Neural crest cell (in vitro differentiated cells): ENCODE measurements at regions not wholly inside any gene's neighbourhood (a gene's known extent, or its start where the extent isn't known, plus 50 kb on each side); places are given as distances from the start of the nearest gene placed in this dataset.

Source experiments
- DNase-seq: peaks from one replicate; pipeline ENCODE4 v3.0.0; 2021; ENCODE audit warnings: low read depth, mixed read lengths, low spot score
- H3K27ac Mint-ChIP-seq: one replicate; pipeline ENCODE4 v1.8.0; 2021; ENCODE audit warnings: mild to moderate bottlenecking, mixed read lengths; ENCODE audit not compliant: unreplicated experiment
- H3K27me3 Mint-ChIP-seq: 2 replicates; pipeline ENCODE4 v1.8.0; 2021; ENCODE audit warnings: low read depth, mild to moderate bottlenecking, mixed read lengths
- H3K36me3 Mint-ChIP-seq: 2 replicates; pipeline ENCODE4 v1.8.0; 2021; ENCODE audit warnings: low read depth, mild to moderate bottlenecking, mixed read lengths
- H3K4me1 Mint-ChIP-seq: 2 replicates; pipeline ENCODE4 v1.8.0; 2021; ENCODE audit warnings: mixed read lengths
- H3K4me3 Mint-ChIP-seq: one replicate; pipeline ENCODE4 v1.8.0; 2021; ENCODE audit warnings: mild to moderate bottlenecking, mixed read lengths
- H3K9me3 Mint-ChIP-seq: 2 replicates; pipeline ENCODE4 v1.8.0; 2021; ENCODE audit warnings: mixed read lengths
- TF ChIP-seq, protein P1 (sequence below): fragments of 200-600 bp; sonication (generic); conservative IDR thresholded peaks from 2 replicates; pipeline ENCODE4 v1.5.0; 2021; ENCODE audit warnings: antibody characterized with exemption, mild to moderate bottlenecking

GRCh38 chr18:61173554-61173953 is 159.7 kb upstream of the CDH20 start:
- peaks cover 5% of the 10 kb centered on the region for H3K27me3 Mint-ChIP-seq
- H3K36me3 Mint-ChIP-seq = no peaks in the 10 kb centered on the region
- H3K4me1 Mint-ChIP-seq = no peaks in the 10 kb centered on the region
- H3K27ac Mint-ChIP-seq = no peak overlapping the region
- TF ChIP-seq, protein P1, sequence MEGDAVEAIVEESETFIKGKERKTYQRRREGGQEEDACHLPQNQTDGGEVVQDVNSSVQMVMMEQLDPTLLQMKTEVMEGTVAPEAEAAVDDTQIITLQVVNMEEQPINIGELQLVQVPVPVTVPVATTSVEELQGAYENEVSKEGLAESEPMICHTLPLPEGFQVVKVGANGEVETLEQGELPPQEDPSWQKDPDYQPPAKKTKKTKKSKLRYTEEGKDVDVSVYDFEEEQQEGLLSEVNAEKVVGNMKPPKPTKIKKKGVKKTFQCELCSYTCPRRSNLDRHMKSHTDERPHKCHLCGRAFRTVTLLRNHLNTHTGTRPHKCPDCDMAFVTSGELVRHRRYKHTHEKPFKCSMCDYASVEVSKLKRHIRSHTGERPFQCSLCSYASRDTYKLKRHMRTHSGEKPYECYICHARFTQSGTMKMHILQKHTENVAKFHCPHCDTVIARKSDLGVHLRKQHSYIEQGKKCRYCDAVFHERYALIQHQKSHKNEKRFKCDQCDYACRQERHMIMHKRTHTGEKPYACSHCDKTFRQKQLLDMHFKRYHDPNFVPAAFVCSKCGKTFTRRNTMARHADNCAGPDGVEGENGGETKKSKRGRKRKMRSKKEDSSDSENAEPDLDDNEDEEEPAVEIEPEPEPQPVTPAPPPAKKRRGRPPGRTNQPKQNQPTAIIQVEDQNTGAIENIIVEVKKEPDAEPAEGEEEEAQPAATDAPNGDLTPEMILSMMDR = no peak
- no peak for DNase-seq
- H3K9me3 Mint-ChIP-seq = peaks cover 3% of the 10 kb centered on the region
- no peak overlapping the region for H3K4me3 Mint-ChIP-seq

DNA sequence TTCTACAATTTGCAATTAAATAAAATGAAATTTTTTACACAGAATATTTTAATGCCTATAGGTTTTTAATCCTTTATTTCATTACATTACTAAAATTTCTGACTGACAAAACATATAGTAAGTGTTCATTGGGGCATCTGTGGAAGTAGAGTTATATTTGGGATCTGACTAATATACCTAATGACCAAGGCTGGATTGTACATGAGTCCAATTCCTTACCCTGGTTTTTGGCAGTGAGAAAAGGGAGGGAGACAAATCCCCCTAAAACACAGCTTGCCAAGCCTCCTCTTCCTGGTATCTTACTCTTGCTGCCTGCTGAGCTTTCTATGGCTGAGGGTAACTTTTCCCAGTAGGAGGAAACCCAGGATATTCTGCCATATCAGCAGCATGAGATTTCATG is 149.4 kb upstream of the CDH20 start:
- no peak for DNase-seq
- Mint-ChIP-seq H3K4me1 (no peaks in the 10 kb centered on the region), H3K27me3 (peaks cover 5% of the 10 kb centered on the region), H3K36me3 (no peaks in the 10 kb centered on the region), H3K27ac (no peak overlapping the region), H3K4me3 (no peak overlapping the region), H3K9me3 (no peaks in the 10 kb centered on the region)
- TF ChIP-seq, protein P1 = no peak

- Mint-ChIP-seq H3K4me1 (no peaks in the 10 kb centered on the region), H3K9me3 (no peaks in the 10 kb centered on the region), H3K27ac (no peak overlapping the region), H3K4me3 (no peak overlapping the region), H3K27me3 (peaks cover 3% of the 10 kb centered on the region), H3K36me3 (no peaks in the 10 kb centered on the region)
- no peak for DNase-seq
- TF ChIP-seq, protein P1 = no peak
Measured at GRCh38 chr18:61187971-61188370, 145.3 kb upstream of the CDH20 start.

DNA sequence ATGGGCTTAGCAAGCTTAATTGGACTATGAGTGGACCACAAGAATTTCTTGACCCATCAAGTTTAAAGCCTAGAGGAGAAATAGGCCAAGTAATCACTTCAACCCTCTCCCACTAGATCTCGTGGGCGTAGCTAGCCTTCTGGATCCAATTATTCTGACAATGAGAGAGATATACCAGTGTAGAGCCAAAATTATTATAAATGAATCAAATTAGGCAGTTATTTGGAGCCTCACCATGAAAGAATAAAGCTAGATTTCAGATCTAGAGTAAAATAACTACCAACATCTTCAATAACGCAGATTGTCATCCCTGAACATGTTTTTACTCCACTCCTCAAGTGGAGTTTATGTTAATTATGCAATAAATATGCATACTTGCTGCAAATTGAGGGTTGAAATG is 143.9 kb upstream of the CDH20 start:
- Mint-ChIP-seq H3K36me3 (no peaks in the 10 kb centered on the region), H3K27me3 (peaks cover 3% of the 10 kb centered on the region), H3K4me3 (no peak overlapping the region), H3K27ac (no peak overlapping the region), H3K9me3 (peaks cover 2% of the 10 kb centered on the region), H3K4me1 (no peaks in the 10 kb centered on the region)
- TF ChIP-seq, protein P1 = no peak
- DNase-seq = no peak

DNA sequence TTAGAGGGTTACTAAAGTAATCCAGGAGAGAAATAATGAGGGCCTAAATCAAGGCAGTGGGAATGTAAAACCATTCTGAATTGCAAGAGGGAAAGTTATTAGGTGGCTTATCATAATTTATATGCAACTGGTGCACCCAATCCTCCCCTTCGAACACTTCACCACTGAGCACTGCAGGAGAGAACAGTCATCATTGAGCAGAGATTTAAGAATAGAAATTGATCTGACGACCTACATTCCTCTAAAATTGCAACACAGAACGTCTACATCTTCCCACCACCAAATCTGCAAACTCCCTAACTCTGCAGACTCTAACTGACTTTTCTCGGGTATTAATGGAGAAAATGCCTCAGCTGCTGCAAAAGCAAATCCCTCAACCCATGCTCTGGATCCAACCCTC is 138.5 kb upstream of the CDH20 start:
- peaks cover 2% of the 10 kb centered on the region for H3K9me3 Mint-ChIP-seq
- H3K4me3 Mint-ChIP-seq = no peak overlapping the region
- no peaks in the 10 kb centered on the region for H3K27me3 Mint-ChIP-seq
- TF ChIP-seq, protein P1 = no peak
- no peaks in the 10 kb centered on the region for H3K36me3 Mint-ChIP-seq
- no peak overlapping the region for H3K27ac Mint-ChIP-seq
- H3K4me1 Mint-ChIP-seq = no peaks in the 10 kb centered on the region
- no peak for DNase-seq

DNA sequence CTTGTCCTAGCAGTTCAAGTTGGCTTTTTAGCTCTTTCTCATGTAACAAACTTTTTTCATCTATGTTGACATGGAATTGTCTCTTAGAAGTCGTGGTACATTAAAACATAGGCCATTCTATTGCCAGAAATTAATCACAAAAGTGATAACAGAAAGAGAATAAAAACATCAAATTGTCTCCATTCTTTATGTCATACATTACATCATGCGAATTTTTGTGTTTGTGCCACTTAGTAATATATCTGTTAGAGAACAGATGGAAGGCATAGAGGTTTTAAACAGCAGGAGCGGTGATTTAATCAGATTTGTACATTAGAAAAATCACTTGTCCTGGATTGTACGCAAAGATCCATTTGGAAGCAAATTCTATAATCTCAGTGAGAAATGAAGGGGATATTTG is 136.5 kb upstream of the CDH20 start:
- H3K27me3 Mint-ChIP-seq = no peaks in the 10 kb centered on the region
- no peak overlapping the region for H3K4me3 Mint-ChIP-seq
- TF ChIP-seq, protein P1 = no peak
- H3K27ac Mint-ChIP-seq = no peak overlapping the region
- DNase-seq = no peak
- no peaks in the 10 kb centered on the region for H3K36me3 Mint-ChIP-seq
- H3K4me1 Mint-ChIP-seq = no peaks in the 10 kb centered on the region
- H3K9me3 Mint-ChIP-seq = peaks cover 2% of the 10 kb centered on the region
